HEK293 (cell line): ENCODE measurements at regions not wholly inside any gene's neighbourhood (a gene's known extent, or its start where the extent isn't known, plus 50 kb on each side); places are given as distances from the start of the nearest gene placed in this dataset.

ENCODE experiments used
- CTCF ChIA-PET: fragments of 350-600 bp; formaldehyde crosslinking; extraction: SDS; loops from one replicate; lab custom pipeline; 2021; ENCODE audit warnings: antibody characterized with exemption; lab: Yijun Ruan, JAX
- POLR2A ChIA-PET: fragments of 300-600 bp; formaldehyde crosslinking; extraction: SDS; loops from one replicate; lab custom pipeline; 2020; ENCODE audit warnings: antibody characterized with exemption, inconsistent platforms; lab: Yijun Ruan, JAX
- H3K27ac ChIP-seq: fragments of 200-500 bp; sonication (Bioruptor generic); 2 replicates; pipeline ENCODE4 v1.5.1; 2014; ENCODE audit warnings: low read depth, low read length, control low read depth, inconsistent platforms; ENCODE audit errors: extremely low read depth
- H3K36me3 ChIP-seq, 2 experiments: fragments of 200-500 bp in 1 of 2; sonication (Bioruptor generic) in 1 of 2; 1 replicate in 1 of 2; 2 replicates in 1 of 2; pipeline ENCODE4 v1.5.1; 2014 to 2017; ENCODE audit warnings: inconsistent platforms in 2 of 2, low read length in 2 of 2; ENCODE audit not compliant: control insufficient read depth in 2 of 2, insufficient read depth in 1 of 2
- H3K4me1 ChIP-seq: fragments of 200-500 bp; sonication (Bioruptor generic); 2 replicates; pipeline ENCODE4 v1.5.1; 2014; ENCODE audit warnings: mild to moderate bottlenecking, low read length, inconsistent platforms; ENCODE audit not compliant: control insufficient read depth, insufficient read depth
- H3K4me3 ChIP-seq: 2 replicates; pipeline ENCODE4 v1.5.1; 2011; ENCODE audit warnings: low read depth, mild to moderate bottlenecking, control low read depth, low read length, moderate library complexity
- H3K9me3 ChIP-seq: fragments of 200-500 bp; sonication (Bioruptor generic); 2 replicates; pipeline ENCODE4 v1.5.1; 2014; ENCODE audit warnings: low read depth, low read length, inconsistent platforms; ENCODE audit not compliant: control insufficient read depth, insufficient read depth
- HOXC10 ChIP-seq: sonication (generic); formaldehyde crosslinking; IDR thresholded peaks from 2 replicates; pipeline ENCODE4 v1.8.1; 2023; ENCODE audit warnings: mild to moderate bottlenecking, missing genetic modification reagents
- KLF8 ChIP-seq: fragments of 450-650 bp; formaldehyde crosslinking; IDR thresholded peaks from 2 replicates; pipeline ENCODE4 v1.5.1; 2016; ENCODE audit warnings: missing biosample characterization, missing genetic modification characterization
- MEIS1 ChIP-seq: sonication (generic); formaldehyde crosslinking; IDR thresholded peaks from 2 replicates; pipeline ENCODE4 v1.8.1; 2022; ENCODE audit warnings: missing genetic modification reagents, mild to moderate bottlenecking, borderline replicate concordance
- TCF7L2 ChIP-seq: IDR thresholded peaks from 2 replicates; pipeline ENCODE4 v1.6.1; 2011; ENCODE audit warnings: low read depth, mild to moderate bottlenecking, inconsistent platforms, low read length, moderate library complexity, borderline replicate concordance
- ZBTB10 ChIP-seq: fragments of 450-650 bp; formaldehyde crosslinking; IDR thresholded peaks from 2 replicates; pipeline ENCODE4 v1.5.1; 2016; ENCODE audit warnings: missing biosample characterization, missing genetic modification characterization
- ZBTB26 ChIP-seq: fragments of 450-650 bp; formaldehyde crosslinking; optimal IDR thresholded peaks from 2 replicates; pipeline ENCODE3; 2016; ENCODE audit warnings: missing biosample characterization, mild to moderate bottlenecking, missing genetic modification characterization
- ZBTB6 ChIP-seq: fragments of 450-650 bp; formaldehyde crosslinking; IDR thresholded peaks from 2 replicates; pipeline ENCODE4 v1.5.1; 2017; ENCODE audit warnings: missing biosample characterization, missing genetic modification characterization
- ZBTB7A ChIP-seq: fragments of 450-650 bp; formaldehyde crosslinking; IDR thresholded peaks from 2 replicates; pipeline ENCODE4 v1.5.1; 2016; ENCODE audit warnings: low read depth, missing biosample characterization, missing genetic modification characterization
- ZEB2 ChIP-seq: fragments of 450-650 bp; formaldehyde crosslinking; IDR thresholded peaks from 2 replicates; pipeline ENCODE4 v1.5.1; 2016; ENCODE audit warnings: missing biosample characterization, missing genetic modification characterization
- ZFP37 ChIP-seq: fragments of 450-650 bp; formaldehyde crosslinking; IDR thresholded peaks from 2 replicates; pipeline ENCODE4 v1.5.1; 2016; ENCODE audit warnings: missing biosample characterization, missing genetic modification characterization
- ZNF140 ChIP-seq: fragments of 450-650 bp; formaldehyde crosslinking; IDR thresholded peaks from 2 replicates; pipeline ENCODE4 v1.5.1; 2016; ENCODE audit warnings: missing biosample characterization, missing genetic modification characterization
- ZNF2 ChIP-seq: fragments of 450-650 bp; formaldehyde crosslinking; IDR thresholded peaks from 2 replicates; pipeline ENCODE4 v1.5.1; 2016; ENCODE audit warnings: missing biosample characterization, missing genetic modification characterization
- ZNF23 ChIP-seq: fragments of 450-650 bp; formaldehyde crosslinking; IDR thresholded peaks from 2 replicates; pipeline ENCODE4 v1.5.1; 2016; ENCODE audit warnings: missing biosample characterization, missing genetic modification characterization, borderline replicate concordance
- ZNF311 ChIP-seq: fragments of 450-650 bp; formaldehyde crosslinking; IDR thresholded peaks from 2 replicates; pipeline ENCODE4 v1.5.1; 2017; ENCODE audit warnings: missing biosample characterization, missing genetic modification characterization, borderline replicate concordance
- ZNF362 ChIP-seq: fragments of 450-650 bp; formaldehyde crosslinking; IDR thresholded peaks from 2 replicates; pipeline ENCODE4 v1.5.1; 2016; ENCODE audit warnings: missing biosample characterization, missing genetic modification characterization
- ZNF391 ChIP-seq: fragments of 450-650 bp; formaldehyde crosslinking; IDR thresholded peaks from 2 replicates; pipeline ENCODE4 v1.5.1; 2016; ENCODE audit warnings: low read depth, missing biosample characterization, missing genetic modification characterization, borderline replicate concordance
- ZNF423 ChIP-seq: fragments of 450-650 bp; formaldehyde crosslinking; IDR thresholded peaks from 2 replicates; pipeline ENCODE4 v1.5.1; 2016; ENCODE audit warnings: missing biosample characterization, missing genetic modification characterization
- ZNF514 ChIP-seq: fragments of 450-650 bp; formaldehyde crosslinking; IDR thresholded peaks from 2 replicates; pipeline ENCODE4 v1.5.1; 2016; ENCODE audit warnings: missing biosample characterization, missing genetic modification characterization
- ZNF529 ChIP-seq: fragments of 450-650 bp; formaldehyde crosslinking; IDR thresholded peaks from 2 replicates; pipeline ENCODE4 v1.5.1; 2017; ENCODE audit warnings: missing genetic modification characterization, missing biosample characterization; ENCODE audit not compliant: insufficient replicate concordance
- ZNF544 ChIP-seq: fragments of 450-650 bp; formaldehyde crosslinking; IDR thresholded peaks from 2 replicates; pipeline ENCODE4 v1.5.0; 2017; ENCODE audit warnings: missing biosample characterization, missing genetic modification characterization
- ZNF585B ChIP-seq: fragments of 450-650 bp; formaldehyde crosslinking; IDR thresholded peaks from 2 replicates; pipeline ENCODE4 v1.5.1; 2016; ENCODE audit warnings: missing biosample characterization, missing genetic modification characterization
- ZNF621 ChIP-seq: fragments of 450-650 bp; formaldehyde crosslinking; IDR thresholded peaks from 2 replicates; pipeline ENCODE4 v1.5.1; 2017; ENCODE audit warnings: missing biosample characterization, missing genetic modification characterization
- ZNF629 ChIP-seq: fragments of 450-650 bp; formaldehyde crosslinking; IDR thresholded peaks from 2 replicates; pipeline ENCODE4 v1.5.1; 2017; ENCODE audit warnings: missing biosample characterization, missing genetic modification characterization
- ZNF645 ChIP-seq: fragments of 450-650 bp; formaldehyde crosslinking; IDR thresholded peaks from 2 replicates; pipeline ENCODE4; 2016; ENCODE audit warnings: missing biosample characterization, missing genetic modification characterization
- ZNF654 ChIP-seq: fragments of 450-650 bp; formaldehyde crosslinking; IDR thresholded peaks from 2 replicates; pipeline ENCODE4 v1.5.1; 2016; ENCODE audit warnings: low read depth, missing biosample characterization, missing genetic modification characterization
- ZNF670 ChIP-seq: fragments of 450-650 bp; formaldehyde crosslinking; IDR thresholded peaks from 2 replicates; pipeline ENCODE4 v1.5.1; 2016; ENCODE audit warnings: missing biosample characterization, missing genetic modification characterization, low read depth
- ZNF707 ChIP-seq: fragments of 450-650 bp; formaldehyde crosslinking; IDR thresholded peaks from 2 replicates; pipeline ENCODE4 v1.5.1; 2016; ENCODE audit warnings: missing biosample characterization, missing genetic modification characterization
- ZNF791 ChIP-seq: fragments of 450-650 bp; formaldehyde crosslinking; IDR thresholded peaks from 2 replicates; pipeline ENCODE4 v1.5.1; 2016; ENCODE audit warnings: missing biosample characterization, missing genetic modification characterization
- ZNF792 ChIP-seq: fragments of 450-650 bp; formaldehyde crosslinking; IDR thresholded peaks from 2 replicates; pipeline ENCODE4 v1.5.1; 2016; ENCODE audit warnings: missing biosample characterization, missing genetic modification characterization

- TF ChIP-seq ZNF514 (tag by site-specific recombination) = no peak
- TF ChIP-seq TCF7L2 = no peak
Observed at GRCh38 chr2:134145519-134145918, 108.4 kb upstream of the MGAT5 start (continued).

GRCh38 chr2:134146161-134146560, 107.7 kb upstream of the MGAT5 start:
- ChIA-PET POLR2A (no interaction called here), CTCF (interaction anchor here (1.1 kb wide), 1 partner anchor 62 kb away, joined by 4 read pairs; no protein-coding TSS in a partner anchor)

GRCh38 chr2:134146620-134147019, 107.3 kb upstream of the MGAT5 start:
- POLR2A ChIA-PET = no interaction called here
- no peaks in the 10 kb centered on the region for H3K4me1 ChIP-seq
- no peak overlapping the region for H3K27ac ChIP-seq
- H3K4me3 ChIP-seq = no peak overlapping the region
- CTCF ChIA-PET = interaction anchor here (1.1 kb wide), 1 partner anchor 61 kb away, joined by 4 read pairs; no protein-coding TSS in a partner anchor
- TF ChIP-seq ZNF670 (tag by site-specific recombination) (no peak), ZNF391 (tag by site-specific recombination) (no peak), ZBTB6 (tag by site-specific recombination) (no peak), ZNF621 (tag by site-specific recombination) (no peak), ZBTB26 (tag by site-specific recombination) (no peak), ZNF792 (tag by site-specific recombination) (no peak), ZNF629 (no peak), HOXC10 (CRISPR knock-in tag) (no peak), ZNF423 (tag by site-specific recombination) (no peak), ZNF23 (no peak), ZNF2 (tag by site-specific recombination) (no peak), MEIS1 (no peak)
- peaks cover 0 to 3% of the 10 kb centered on the region in 2 experiments; a peak in 1 of 3 replicates for H3K36me3 ChIP-seq
- H3K9me3 ChIP-seq = no peaks in the 10 kb centered on the region

More at GRCh38 chr2:134146161-134146560, 107.7 kb upstream of the MGAT5 start:
- H3K9me3 ChIP-seq = no peaks in the 10 kb centered on the region
- no peaks in the 10 kb centered on the region for H3K36me3 ChIP-seq
- no peaks in the 10 kb centered on the region for H3K4me1 ChIP-seq
- H3K27ac ChIP-seq = no peak overlapping the region
- H3K4me3 ChIP-seq = no peak overlapping the region
- no peak for TF ChIP-seq ZNF585B (tag by site-specific recombination)
- TF ChIP-seq ZNF544 = no peak
- TF ChIP-seq ZNF791 (tag by site-specific recombination) = no peak
- TF ChIP-seq MEIS1 = no peak
- TF ChIP-seq ZNF311 (tag by site-specific recombination) = no peak
- no peak for TF ChIP-seq ZEB2
- no peak for TF ChIP-seq ZFP37 (tag by site-specific recombination)
- TF ChIP-seq ZBTB7A = no peak
- no peak for TF ChIP-seq KLF8 (tag by site-specific recombination)
- no peak for TF ChIP-seq ZNF362 (tag by site-specific recombination)
- no peak for TF ChIP-seq ZNF529
- TF ChIP-seq ZNF645 = no peak
- TF ChIP-seq ZNF707 (tag by site-specific recombination) = no peak
- no peak for TF ChIP-seq ZBTB10
- no peak for TF ChIP-seq ZNF654 (tag by site-specific recombination)
- no peak for TF ChIP-seq ZNF140
